CD1c-positive myeloid dendritic cell (primary cell): ENCODE measurements at regions not wholly inside any gene's neighbourhood (a gene's known extent, or its start where the extent isn't known, plus 50 kb on each side); places are given as distances from the start of the nearest gene placed in this dataset.

ENCODE experiments used
- DNase-seq: peaks from one replicate; pipeline ENCODE4 v3.0.0-alpha.2; 2016; ENCODE audit errors: extremely low spot score

DNA sequence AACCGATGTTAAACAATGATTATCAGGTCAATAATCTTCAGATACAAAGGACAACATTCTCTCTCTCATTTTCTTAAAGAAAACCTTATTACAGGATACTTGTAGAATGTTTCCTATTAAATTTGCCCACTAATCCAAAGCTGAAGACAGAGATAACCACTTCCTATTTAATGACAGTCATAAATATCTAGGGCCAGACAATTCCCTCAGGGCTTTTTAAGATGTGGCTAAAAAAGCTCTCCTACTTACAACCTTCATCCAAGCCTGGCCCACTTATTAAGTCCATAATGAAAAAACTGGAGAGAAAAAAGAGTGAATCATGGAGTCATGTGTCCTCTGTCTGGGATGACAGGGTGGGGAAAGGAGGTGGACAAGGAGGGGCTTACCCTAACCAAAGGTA, 235.9 kb downstream of the KLF12 start:
- no peak for DNase-seq

DNA sequence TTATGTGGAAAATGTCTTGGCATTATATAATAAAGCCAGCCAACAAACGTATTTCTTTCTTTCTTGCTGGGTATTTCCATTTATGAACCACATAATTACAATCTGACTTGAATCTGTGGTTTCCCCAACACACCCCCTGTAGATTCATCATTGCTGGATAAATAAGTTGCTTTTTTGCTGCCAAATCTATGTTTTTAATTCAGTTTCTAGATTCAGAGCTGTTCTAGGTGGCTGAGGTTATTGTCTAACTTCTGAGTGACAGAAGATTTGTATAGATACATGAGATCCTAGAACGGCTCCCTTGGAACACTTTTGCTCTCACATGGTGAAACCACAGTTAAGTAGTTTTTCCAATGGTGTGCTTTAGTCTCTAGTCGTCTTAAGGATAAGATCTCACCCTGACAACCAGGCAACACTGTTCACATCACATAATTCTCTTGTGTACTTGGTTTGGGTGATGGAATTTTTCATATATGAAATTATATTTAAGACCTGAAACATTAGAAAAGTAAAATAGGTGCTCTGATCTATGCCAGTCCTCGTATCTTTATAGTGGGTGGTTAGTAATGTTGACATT, 239.1 kb downstream of the KLF12 start:
- no peak for DNase-seq

DNA sequence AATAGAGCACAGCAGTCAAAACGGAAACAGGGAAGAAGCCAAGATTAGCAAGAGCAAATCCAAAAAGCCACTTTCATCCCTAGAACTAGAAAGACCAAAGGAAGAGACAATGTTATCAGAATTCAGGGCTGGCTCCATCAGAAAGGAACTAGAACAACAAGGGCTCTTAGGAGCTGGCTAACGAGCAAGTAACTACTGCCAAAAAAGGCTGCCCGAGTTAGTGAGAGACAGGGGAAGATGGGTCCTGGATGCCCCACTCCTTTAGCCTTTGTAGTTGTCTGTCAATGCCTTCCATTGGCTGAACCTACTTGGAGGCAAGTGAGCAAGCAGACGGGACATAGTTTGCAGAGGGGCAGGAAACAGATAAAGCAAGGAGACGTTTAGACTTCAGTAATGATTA, 240.4 kb downstream of the KLF12 start:
- DNase-seq: no peak

GRCh38 chr13:73891805-73892204, 242.4 kb downstream of the KLF12 start:
- DNase-seq: no peak

DNA sequence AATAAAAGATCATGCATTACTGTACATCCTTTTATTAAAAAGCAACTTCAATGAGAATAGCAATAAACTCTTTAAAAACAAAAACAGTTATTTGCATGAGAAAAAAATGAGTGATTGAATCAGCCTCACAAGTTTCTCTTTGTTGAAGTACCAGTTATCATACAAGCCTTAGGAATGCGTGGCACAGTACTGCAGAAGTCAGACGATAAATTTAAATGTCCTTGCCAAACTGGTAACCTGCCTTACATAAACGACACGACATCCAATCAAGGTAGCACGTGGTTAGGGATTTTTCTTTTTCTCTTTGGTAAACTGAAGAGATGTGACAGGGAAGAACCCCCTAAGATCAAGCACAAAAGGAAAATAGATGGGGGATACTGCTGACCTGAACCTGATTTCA, 251.0 kb downstream of the KLF12 start:
- DNase-seq: no peak

DNA sequence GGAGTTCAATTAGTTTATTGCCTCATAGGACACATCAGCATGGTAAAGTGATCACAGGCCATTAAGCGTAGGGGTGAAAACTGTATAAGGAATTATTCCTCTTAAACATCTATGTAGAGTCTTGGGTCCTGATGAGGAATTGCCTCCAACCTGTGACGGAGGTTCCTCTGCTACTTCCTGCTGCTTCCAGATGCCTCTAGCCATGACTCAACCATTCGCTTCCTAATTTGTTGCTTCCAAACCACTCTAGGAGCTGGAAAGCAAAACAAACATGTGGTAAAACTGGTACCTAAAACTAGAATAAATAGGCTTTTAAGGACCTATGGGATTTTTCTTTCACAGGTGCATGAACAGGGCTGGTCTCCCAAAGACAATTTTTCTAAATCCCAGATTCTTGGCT, 253.8 kb downstream of the KLF12 start:
- DNase-seq: no peak

- DNase-seq: no peak
Observed at GRCh38 chr13:73879346-73880015, 254.7 kb downstream of the KLF12 start.

- DNase-seq: no peak
Observed at GRCh38 chr13:73877399-73877798, 256.8 kb downstream of the KLF12 start.

DNA sequence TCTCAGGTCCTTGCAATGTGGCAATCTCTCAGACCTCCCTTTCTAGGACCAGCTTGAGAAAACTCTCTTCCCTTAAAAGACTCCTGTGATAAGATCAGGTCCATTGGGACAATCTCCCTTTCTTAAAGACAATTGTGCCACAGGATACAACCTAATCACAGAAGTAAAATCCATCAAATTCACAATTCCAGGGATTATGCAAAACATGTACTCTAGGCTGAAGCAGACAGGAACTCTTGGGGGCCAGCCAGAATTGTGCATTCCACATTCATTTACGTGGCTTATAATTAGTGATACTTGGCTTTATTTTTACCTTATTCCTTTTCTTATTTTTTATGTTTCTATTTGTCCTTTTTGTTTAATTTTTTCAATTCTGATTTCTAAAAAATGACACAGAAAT, 257.9 kb downstream of the KLF12 start:
- DNase-seq: no peak

GRCh38 chr13:73873940-73874830, 260.0 kb downstream of the KLF12 start:
- no peak for DNase-seq

DNA sequence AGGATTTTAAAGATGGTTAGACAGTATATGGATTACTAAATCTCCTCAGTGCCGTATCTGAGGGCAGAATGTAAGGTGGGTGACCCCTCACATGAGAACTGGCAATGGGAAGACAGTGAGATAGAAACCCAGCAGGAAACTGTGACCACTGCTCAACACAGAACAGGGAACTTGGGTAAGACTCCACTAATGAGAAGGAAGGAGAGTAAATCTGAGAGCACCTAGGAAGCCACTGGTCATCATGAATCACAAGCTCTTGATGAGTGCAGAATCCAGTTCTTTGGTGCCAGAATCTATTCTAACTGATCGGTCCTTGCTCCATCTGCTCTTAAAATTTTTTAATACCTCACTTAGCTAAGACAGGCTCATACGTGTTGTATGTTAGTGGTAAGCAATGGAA, 261.8 kb downstream of the KLF12 start:
- no peak for DNase-seq

GRCh38 chr13:73870970-73871935, 263.0 kb downstream of the KLF12 start:
- DNase-seq: no peak

GRCh38 chr13:73870036-73870741, 264.0 kb downstream of the KLF12 start:
- DNase-seq: no peak

DNA sequence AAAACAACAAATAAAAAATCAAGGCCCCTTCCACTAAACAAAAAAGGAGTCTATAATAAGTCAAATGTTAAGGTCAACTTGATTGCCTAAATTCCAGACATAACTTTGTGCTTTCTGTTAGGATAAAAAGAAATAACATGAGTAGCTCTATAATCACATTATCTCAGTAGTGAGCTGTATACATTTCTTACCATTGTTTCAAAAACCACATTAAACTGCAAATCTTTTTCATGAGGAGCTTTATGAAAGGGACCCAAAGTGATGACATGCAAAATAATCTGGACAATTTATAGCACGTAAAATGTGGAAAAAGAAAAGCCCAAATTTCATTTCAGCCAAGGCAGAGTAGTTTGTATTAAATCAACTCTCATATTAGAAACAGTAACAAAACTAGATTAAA, 269.2 kb downstream of the KLF12 start:
- no peak for DNase-seq

DNA sequence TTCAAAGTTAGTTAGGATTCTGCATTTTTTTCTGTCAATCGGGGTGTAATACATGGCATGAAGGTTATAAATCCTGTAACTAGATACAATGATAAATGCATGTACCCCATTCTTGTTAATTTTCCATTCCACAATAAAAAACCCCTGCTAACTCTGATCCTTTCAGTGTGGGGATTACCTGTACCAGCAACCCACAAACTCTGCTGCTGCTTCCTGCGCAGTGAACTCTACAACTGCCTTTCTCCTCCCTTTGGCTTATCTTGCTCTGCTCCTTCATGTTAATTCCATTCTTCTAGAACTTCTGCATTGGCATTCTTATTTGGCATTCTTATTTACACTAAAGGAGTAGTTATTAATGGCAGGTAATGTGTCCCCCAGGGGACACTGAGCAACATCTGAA, 273.1 kb downstream of the KLF12 start:
- no peak for DNase-seq

DNA sequence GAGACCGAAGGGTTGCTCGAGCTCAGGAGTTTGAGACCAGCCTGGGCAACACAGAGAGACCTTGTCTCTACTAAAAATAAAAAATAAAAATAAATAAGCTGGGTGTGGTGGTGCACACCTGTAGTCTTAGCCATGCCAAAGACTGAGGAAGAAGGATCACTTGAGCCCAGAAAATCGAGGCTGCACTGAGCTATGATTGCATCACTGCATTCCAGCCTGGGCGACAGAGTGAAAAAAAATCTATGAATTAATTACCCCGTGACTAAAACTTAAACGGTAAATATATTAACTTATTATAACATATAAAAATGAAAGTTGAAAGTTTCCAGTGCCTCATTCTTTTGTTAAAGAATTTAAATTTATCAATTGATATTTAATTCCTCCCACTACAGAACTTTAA, 273.7 kb downstream of the KLF12 start:
- no peak for DNase-seq

DNA sequence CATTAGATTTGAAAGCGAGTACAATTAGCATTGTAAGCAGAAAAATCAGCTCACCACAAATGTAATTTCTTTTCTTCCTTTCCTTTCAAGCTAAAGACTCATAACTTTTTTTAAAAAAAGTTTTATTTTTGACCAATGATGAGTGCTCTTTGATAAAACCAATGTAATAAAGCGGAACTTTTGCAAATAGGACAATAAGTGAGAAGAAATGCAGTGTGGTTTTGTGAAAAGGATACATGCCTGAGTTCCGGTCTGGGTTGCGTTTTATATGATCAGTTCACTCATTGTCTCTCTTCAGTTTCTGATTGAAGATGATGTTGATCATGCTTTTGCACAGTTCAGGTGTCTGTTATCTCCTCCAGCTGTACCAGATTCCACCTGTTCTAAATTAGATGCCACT, 274.4 kb downstream of the KLF12 start:
- DNase-seq: no peak

- DNase-seq: no peak
Observed at GRCh38 chr13:73857106-73857505, 277.1 kb downstream of the KLF12 start.

GRCh38 chr13:73851104-73851503, 283.1 kb downstream of the KLF12 start:
- no peak for DNase-seq

- no peak for DNase-seq
Observed at GRCh38 chr13:73850104-73850873, 283.9 kb downstream of the KLF12 start.
